Left ventricle myocardium superior (tissue), 1 donor: ENCODE measurements at regions not wholly inside any gene's neighbourhood (a gene's known extent, or its start where the extent isn't known, plus 50 kb on each side); places are given as distances from the start of the nearest gene placed in this dataset.
"Not testable (repeated sequence)": the region's sequence is repeated elsewhere in the genome, so short reads cannot be mapped to it uniquely, and the experiment has no call there.

Experiments used
- ATAC-seq: fragments of 200-7000 bp; cut with Tn5 transposase; one replicate; pipeline ENCODE4 v1.9.1; 2020; ENCODE audit warnings: mild to moderate bottlenecking, moderate library complexity
- DNase-seq: peaks from one replicate; pipeline ENCODE4 v3.0.0-alpha.2; 2020
- intact Hi-C: fragments of 100-400 bp; cut with micrococcal nuclease; formaldehyde crosslinking; loops from one replicate; pipeline ENCODE4 v1.11.0; 2022
- donor health status: DM: no; HTN: yes; CAD: no; lungs with severe emphysema.

DNA sequence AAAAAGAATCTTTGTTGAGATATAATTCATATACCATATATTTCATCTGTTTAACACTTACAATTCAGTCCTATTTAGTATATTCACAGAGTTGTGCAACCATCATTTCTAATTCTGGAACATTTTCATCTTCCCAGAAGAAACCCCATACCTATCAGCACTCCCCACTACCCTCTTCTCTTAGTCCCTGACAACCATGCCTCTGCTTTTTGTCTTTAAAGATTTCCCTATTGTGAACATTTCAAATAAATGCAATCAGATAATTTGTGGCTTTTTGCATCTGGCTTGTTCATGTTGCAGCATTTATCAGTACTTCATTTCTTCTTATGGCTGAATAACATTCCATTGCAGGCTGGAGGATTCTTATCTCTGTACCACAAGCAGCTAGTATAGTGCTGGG lies 305.9 kb upstream of the MEX3C start:
- no peak for ATAC-seq
- DNase-seq = no peak
- intact Hi-C loops = no loop called here

GRCh38 chr18:51506811-51507210 lies 309.3 kb upstream of the MEX3C start:
- ATAC-seq (no peak), DNase-seq (no peak)
- intact Hi-C loops = no loop called here

- intact Hi-C loops, DNase-seq, ATAC-seq: not testable (repeated sequence)
Observed at GRCh38 chr18:51508410-51508809, 310.9 kb upstream of the MEX3C start.

GRCh38 chr18:51510020-51510419 lies 312.5 kb upstream of the MEX3C start:
- intact Hi-C loops = no loop called here
- DNase-seq (no peak), ATAC-seq (no peak)

- intact Hi-C loops = no loop called here
- peak; percentile 63 for ATAC-seq
- no peak for DNase-seq
Observed at GRCh38 chr18:51513517-51513916, 316.0 kb upstream of the MEX3C start.

DNA sequence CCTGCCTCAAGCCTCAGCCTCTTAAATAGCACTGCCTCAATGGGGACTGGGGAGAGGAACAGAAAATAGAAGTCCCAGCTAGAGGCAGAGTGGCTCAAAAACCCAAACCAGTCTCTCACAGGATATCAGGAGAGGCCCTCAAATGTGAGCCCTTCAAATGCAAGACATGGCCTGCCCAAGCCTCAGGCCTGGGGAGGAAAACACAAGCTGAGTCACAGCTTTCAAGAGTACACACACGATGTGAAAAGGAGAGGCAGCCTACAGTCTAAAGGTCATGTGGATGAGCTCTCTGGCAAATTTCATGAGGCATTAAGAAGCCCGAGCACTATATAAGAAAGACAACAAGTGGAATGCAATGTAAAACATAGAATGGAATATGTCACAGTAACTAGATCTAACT lies 316.6 kb upstream of the MEX3C start:
- intact Hi-C loops = no loop called here
- no peak for DNase-seq
- ATAC-seq = no peak

DNA sequence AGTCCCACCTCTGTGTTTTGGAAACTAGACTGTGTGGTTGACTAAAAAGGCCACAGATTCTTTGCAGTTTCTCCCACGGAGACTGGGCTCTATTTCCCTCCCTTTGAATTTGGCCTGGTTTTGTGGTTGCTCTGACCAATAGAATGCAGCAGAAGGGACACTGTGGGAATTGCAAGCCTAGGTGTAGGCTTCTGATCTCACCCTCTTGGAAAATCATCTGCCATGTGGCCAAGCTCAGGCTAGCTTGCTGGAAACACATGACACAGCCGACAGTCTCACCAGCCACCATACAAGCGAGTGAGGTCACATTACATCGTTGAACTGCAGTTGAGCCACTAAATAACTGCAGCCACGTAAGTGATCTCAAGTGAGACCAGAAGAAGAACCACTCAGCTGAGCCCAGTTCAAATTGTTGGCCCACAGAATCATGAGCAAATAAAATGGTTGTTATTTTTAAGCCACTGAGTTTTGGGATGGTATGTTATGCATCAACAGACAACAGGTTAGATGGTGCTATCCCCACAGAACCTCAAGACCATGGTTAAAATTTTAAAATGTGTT lies 319.1 kb upstream of the MEX3C start:
- ATAC-seq (no peak), DNase-seq (no peak)
- intact Hi-C loops = no loop called here

DNA sequence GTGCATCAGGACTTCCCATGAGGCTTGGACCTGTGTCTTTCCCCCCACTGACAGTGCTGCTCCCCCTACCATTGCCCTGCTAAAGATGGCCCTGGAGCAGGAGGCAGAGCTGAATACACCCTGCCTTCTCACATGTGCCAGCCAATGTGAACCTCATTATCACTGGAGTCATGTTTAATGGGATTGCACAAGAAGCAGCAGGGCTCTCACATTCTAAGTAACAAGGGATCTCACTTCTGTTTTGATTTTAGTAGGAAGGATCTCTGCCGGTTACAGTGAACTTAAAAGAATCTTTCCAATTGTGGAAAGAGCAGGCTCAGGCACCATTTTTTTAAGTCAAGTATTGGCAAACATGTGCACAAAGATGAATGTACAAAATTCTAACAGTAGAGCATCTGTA lies 322.1 kb upstream of the MEX3C start:
- intact Hi-C loops = no loop called here
- DNase-seq (no peak), ATAC-seq (no peak)

GRCh38 chr18:51520676-51521180 lies 323.2 kb upstream of the MEX3C start:
- no peak for DNase-seq
- intact Hi-C loops = no loop called here
- no peak for ATAC-seq

GRCh38 chr18:51522338-51522737 lies 324.9 kb upstream of the MEX3C start:
- intact Hi-C loops = no loop called here

GRCh38 chr18:51522821-51523220 lies 325.3 kb upstream of the MEX3C start:
- intact Hi-C loops = no loop called here
- ATAC-seq (no peak), DNase-seq (no peak)

More at GRCh38 chr18:51522338-51522737, 324.9 kb upstream of the MEX3C start:
- no peak for DNase-seq
- no peak for ATAC-seq

- intact Hi-C loops = no loop called here
- no peak for DNase-seq
- ATAC-seq = no peak
Observed at GRCh38 chr18:51523671-51524070, 326.2 kb upstream of the MEX3C start.

DNA sequence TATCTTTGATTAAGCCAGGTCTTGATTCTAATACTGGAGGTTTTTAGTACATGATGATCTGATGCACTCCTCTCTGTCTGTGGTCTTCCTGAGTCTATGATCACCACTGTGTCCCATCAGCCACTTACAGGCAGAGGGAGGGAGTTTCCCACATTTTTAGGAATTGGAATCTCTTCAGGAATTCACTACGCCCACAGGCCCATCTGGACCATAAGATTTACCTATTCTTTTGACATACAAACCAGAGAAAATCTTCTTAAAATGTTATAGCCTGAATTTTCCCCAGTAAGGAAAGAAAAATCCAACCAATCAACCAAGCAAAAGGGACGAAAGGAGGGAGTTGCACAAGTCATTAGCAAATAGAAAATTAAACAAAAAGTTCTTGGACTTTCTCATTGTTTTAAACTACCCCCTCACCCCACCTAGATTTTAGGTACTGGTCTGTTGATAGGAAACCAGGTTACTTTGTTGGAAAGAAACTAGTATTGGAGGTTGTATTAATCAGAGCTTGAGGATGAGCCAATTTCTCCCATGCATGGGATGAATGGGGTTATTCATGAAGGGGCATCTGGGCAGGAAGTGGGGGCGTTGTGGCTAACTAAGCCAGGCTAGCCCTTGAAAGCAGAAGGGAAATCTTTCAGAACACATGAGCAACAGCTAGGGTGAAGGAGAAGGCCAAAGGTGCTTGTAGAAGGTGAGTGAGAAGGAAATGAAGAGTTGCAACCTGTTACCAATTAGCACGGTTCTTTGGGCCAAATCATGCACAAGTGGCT lies 328.2 kb upstream of the MEX3C start:
- no peak for ATAC-seq
- intact Hi-C loops = no loop called here

GRCh38 chr18:51527826-51528225 lies 330.3 kb upstream of the MEX3C start:
- intact Hi-C loops = no loop called here
- no peak for ATAC-seq
- no peak for DNase-seq

More for the DNA sequence above, 328.2 kb upstream of the MEX3C start:
- no peak for DNase-seq

DNA sequence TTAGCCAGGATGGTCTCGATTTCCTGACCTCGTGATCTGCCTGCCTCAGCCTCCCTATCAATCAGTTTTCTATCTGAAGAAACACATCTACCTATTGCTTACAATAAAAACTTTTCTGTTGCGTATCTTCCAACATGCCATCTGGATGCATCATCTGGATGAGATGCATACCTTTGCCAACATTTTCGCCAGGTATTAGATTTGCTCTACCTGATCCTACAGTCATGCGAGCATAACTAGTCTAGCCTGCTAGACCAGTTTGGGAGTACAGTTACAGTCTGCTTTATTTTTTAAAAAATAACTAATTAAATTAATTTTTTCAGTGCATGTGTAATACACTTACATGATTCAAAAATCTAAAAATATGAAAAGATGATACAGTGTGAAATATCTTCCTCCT lies 334.0 kb upstream of the MEX3C start:
- ATAC-seq = no peak
- no peak for DNase-seq
- intact Hi-C loops = no loop called here

GRCh38 chr18:51537487-51537886 lies 340.0 kb upstream of the MEX3C start:
- DNase-seq (peak; percentile 57), ATAC-seq (peak; percentile 89)
- intact Hi-C loops = loop anchor here (5.0 kb wide), 1 partner anchor 425 kb away; no protein-coding TSS in a partner anchor

DNA sequence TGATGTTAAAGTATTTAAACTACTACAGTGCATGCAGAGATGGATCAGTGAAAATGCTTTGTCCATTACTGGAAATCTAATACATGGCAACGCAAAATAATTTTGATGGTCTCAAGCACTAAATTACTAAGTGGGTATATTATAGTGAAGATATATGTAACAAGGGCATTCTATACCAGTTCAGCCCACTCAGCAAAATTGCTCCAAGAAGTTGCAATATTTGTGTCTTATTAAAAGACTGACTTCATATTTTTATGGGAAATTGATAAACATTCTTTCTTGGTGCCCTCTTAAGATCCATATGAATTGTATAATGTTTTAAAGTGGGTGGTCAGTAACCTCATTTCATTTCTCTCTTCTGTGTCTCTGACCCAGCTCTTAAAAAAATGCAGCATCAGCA lies 343.1 kb upstream of the MEX3C start:
- intact Hi-C loops = no loop called here
- no peak for DNase-seq
- no peak for ATAC-seq

GRCh38 chr18:51541230-51541629 lies 343.7 kb upstream of the MEX3C start:
- ATAC-seq = no peak
- DNase-seq = no peak
- intact Hi-C loops = no loop called here

DNA sequence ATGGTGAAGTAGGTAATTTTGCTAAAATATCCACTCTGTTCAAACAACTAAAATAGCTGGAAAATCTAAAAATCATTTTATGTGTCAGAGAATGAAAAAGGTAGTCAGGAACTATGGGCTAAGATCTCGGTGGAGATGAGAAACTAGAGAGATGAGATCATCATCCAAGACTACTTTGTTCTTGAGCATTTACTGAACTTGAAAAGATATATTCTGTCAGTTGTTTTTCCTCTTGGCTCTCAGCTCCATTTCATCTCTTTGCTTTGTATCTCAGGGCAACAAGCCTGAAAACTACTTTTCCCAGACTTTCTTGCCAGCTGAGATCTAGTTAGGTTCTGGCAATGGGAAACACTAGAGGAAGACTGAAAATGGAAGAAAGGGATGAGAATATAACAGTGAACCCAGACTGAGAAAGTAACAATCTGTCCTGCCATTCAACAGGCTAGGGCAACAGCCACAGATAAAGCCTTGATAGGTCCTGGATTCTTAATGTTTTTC lies 346.2 kb upstream of the MEX3C start:
- DNase-seq (no peak), ATAC-seq (no peak)
- intact Hi-C loops = no loop called here

DNA sequence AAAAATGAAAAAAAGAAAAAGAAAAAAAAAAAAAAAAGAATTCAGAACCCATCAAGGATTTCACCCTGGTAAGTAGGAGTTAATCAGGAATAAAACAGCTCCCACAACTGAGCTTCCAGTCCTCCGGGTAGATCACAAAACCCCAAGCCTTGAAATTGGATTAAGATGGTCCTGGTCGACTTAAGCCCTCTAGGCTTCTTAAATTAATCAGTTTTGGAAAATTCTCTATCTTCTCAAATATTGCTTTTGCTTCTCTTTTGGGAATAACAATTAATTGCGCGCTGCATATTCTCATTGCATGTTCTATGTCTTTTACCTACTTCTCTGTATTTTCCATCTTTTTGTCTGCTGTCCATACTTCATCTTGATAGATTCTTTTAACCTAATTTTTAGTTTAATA lies 348.0 kb upstream of the MEX3C start:
- ATAC-seq (no peak), DNase-seq (no peak)
- intact Hi-C loops = no loop called here
